Keratinocyte (primary cell): ENCODE measurements at regions not wholly inside any gene's neighbourhood (a gene's known extent, or its start where the extent isn't known, plus 50 kb on each side); places are given as distances from the start of the nearest gene placed in this dataset.

Experiments used
- CTCF ChIP-seq, 3 experiments: IDR thresholded peaks in 1 of 3; conservative IDR thresholded peaks in 1 of 3; optimal IDR thresholded peaks in 1 of 3; 2 replicates in 2 of 3; 3 replicates in 1 of 3; pipeline versions ENCODE3 to v1.5.1; 2011; ENCODE audit warnings: low read length in 3 of 3, mild to moderate bottlenecking in 3 of 3, moderate library complexity in 2 of 3, control low read depth in 1 of 3, inconsistent platforms in 1 of 3; ENCODE audit not compliant: insufficient read depth in 2 of 3; ENCODE audit errors: extremely low read depth in 1 of 3
- EZH2 ChIP-seq: IDR thresholded peaks from one replicate; pipeline ENCODE4 v1.6.1; 2012; ENCODE audit warnings: inconsistent platforms, mild to moderate bottlenecking, low read length, moderate library complexity

DNA sequence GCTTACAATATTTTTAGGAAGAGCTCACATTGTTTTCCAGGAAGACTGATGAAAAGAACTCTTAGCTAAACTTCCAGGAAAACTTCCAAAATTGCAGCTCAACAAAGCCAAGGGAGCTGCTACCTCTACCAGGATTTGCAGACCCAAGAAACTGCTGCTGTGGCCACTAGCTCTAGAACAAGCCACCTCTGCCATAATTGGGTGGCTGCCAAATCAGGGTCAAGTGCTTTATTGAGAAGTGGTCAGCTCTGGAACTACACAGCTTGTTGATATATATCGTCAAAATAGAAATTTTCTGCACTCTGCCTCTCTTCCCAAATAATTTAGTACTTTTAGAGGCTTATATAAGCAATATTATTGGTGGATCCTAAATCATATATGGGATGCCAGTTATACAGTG, 371.8 kb upstream of the CHORDC1 start:
- no peak for TF ChIP-seq CTCF (optimal IDR thresholded peaks at IDR 0.05 in 1 of 3, IDR thresholded peaks at IDR 0.05 in 1 of 3, conservative IDR thresholded peaks at IDR 0.05 in 1 of 3; ENCODE audit: extremely low read depth in 1 of 3, insufficient read depth in 2 of 3, low read length in 3 of 3)
- TF ChIP-seq EZH2: no peak
